ENCODE measurements at regions not wholly inside any gene's neighbourhood (a gene's known extent, or its start where the extent isn't known, plus 50 kb on each side); places are given as distances from the start of the nearest gene placed in this dataset.

DNA sequence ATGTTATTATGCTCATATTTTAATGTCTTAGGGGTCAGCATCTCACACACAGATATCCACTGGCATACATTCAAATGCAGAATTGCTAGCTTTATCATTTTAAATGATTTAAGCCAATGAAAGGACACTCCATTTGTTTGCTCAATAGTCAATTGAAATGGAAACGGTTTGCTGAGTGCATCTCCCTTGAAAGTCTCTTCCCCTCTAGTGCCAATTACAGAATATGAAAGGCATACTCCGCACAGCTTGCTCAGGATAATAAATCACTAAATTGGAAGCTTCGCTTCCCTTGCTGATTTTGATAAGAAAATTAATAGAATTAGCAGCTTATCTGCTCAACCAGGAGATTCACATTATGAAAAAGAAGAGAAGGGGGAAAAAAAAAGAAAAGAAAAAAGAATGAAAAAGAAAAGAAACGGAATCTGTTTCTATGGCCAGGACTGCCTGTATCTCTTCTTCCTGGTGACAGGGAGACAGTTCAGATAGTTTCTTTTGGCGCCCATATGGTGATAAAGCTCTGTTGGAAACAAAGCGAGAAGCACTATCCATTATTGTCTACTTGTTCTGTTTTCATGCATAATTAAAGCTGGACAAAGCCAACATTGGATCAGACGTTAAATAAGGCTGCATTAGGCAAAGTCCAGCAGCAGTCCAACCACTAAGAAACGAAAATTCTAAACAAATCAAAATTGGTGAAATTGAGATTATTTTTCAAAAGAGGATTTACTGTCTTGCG lies 225.0 kb downstream of the GXYLT1 start:
- TF ChIP-seq, protein P1, sequence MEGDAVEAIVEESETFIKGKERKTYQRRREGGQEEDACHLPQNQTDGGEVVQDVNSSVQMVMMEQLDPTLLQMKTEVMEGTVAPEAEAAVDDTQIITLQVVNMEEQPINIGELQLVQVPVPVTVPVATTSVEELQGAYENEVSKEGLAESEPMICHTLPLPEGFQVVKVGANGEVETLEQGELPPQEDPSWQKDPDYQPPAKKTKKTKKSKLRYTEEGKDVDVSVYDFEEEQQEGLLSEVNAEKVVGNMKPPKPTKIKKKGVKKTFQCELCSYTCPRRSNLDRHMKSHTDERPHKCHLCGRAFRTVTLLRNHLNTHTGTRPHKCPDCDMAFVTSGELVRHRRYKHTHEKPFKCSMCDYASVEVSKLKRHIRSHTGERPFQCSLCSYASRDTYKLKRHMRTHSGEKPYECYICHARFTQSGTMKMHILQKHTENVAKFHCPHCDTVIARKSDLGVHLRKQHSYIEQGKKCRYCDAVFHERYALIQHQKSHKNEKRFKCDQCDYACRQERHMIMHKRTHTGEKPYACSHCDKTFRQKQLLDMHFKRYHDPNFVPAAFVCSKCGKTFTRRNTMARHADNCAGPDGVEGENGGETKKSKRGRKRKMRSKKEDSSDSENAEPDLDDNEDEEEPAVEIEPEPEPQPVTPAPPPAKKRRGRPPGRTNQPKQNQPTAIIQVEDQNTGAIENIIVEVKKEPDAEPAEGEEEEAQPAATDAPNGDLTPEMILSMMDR (IDR thresholded peaks at IDR 0.05; ENCODE audit: low read depth, low read length), result no peak
- TF ChIP-seq MYC (IDR thresholded peaks at IDR 0.05; ENCODE audit: low read depth, low read length), result no peak
- TF ChIP-seq, protein P2, sequence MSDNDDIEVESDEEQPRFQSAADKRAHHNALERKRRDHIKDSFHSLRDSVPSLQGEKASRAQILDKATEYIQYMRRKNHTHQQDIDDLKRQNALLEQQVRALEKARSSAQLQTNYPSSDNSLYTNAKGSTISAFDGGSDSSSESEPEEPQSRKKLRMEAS (IDR thresholded peaks at IDR 0.05; ENCODE audit: low read depth, low read length), result no peak
- TF ChIP-seq POLR2A (IDR thresholded peaks at IDR 0.05; ENCODE audit: extremely low read depth, insufficient read length), result no peak

Data from NB4 (cell line).